ELR (cell line): ENCODE measurements at regions not wholly inside any gene's neighbourhood (a gene's known extent, or its start where the extent isn't known, plus 50 kb on each side); places are given as distances from the start of the nearest gene placed in this dataset.
A peak's percentile ranks its signal among the peaks of the same experiment; 100 is the strongest.

Source experiments
- DNase-seq: peaks from one replicate; pipeline ENCODE4 v3.0.0-alpha.2; 2015; ENCODE audit warnings: low read depth

DNA sequence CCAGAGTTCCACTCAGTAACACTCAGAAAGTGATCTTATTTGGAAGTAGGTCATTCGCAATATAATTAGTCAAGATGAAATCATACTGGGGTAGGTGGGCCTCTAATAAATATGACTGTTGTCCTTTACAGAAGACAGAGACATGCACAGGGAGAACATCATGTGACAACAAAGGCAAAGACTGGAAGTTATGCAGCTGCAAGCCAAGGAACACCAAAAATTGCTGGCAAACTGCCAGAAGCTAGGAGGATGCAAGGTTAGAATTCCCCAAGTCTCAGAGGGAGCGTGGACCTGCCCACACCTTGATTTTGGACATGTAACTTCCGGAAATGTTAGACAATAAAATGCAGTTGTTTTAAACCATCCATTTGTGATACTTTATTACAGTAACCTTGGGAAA is 471.5 kb upstream of the AGTR1 start:
- DNase-seq, result no peak

DNA sequence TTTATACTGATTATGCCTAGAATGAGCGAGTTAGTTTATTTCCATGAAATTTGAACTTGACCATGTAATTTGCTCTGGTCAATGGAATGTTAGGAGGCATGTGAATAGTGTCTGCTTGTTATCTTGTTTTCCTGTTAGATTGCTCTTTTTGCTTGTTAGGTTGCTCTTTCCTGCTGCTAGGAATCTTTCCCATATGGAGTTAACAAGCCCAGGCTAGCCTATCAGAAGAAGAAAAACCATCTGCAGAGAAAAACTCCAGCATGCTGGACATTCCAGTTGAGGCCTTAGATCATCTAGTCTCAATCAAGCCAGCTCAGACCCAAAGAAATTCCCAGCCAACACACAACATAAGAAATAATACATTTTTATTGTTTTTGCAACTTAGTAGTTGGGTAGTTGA is 470.2 kb upstream of the AGTR1 start:
- no peak for DNase-seq

DNA sequence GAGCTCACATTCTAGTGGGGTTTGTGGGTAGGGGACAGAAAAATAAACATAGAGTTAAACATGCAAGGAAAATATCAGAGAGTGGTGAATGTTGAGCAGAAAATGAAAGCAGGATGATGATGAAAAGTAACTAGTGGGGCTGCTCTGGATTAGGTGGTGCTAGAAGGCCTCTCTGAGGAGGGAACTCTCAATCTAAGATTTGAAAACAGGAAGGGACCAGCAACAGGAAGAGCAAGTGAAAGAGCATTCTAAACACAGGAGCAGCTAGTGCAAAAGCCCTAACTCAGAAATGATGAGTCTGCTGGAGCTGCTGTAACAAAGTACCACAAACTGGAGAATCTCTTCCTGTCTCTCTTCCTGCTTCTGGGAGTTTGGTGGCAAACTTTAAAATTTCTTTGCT is 468.6 kb upstream of the AGTR1 start:
- DNase-seq, result peak; percentile 10

DNA sequence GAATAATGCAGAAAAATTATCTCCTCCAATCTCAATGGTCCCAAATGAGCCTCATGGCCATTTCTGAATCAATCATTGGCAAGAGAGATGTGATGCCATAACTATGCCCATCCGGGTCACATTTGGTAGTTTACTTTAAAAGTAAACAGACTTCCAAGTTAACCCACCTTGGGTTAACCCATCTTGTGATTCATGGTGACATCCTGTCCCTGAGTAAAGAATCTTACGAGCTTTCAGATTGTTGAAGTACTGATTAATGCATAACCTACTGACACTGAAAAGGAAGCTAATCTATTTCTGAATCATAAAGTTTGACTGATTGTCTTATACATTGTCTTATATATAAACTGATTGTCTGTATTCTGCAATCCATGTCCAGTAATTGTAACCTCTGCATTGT is 467.2 kb upstream of the AGTR1 start:
- peak; percentile 77 for DNase-seq

DNA sequence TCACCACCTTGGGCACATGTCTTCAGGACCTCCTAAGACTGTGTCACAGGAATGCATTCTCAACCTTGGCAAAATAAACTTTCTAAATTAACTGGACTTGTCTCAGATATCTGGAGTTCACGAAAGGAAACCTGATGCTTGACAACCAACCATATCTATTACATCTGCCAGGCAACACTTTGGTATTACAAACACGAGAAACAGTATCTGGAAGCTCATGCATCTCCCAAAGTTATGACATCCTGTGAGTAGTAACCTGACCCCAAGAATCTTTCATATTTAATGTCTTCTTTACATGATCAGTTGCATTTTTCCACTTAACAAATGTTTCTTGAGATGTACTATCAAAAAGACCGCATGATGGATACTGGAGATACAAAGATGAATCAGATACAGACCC is 465.3 kb upstream of the AGTR1 start:
- DNase-seq, result peak; percentile 11

DNA sequence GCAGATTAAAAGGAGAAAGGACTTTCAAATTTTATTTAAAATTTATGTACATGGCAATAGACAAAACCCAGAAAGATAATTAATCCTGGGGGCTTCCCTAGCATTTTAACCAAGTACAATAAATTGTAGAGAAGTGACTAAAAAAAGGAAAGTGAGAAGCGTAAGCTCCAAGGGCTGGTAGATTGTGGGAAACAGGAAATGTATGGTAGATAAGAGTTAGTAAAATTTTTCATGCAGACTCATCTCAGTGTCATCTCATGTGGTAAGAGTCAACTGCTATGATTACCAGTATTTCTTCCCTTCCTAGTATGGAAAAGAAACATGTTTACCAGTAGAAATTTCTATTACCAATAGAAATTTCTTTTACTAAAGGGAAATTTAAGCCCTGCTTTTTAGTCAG is 464.3 kb upstream of the AGTR1 start:
- DNase-seq, result peak; percentile 85

DNA sequence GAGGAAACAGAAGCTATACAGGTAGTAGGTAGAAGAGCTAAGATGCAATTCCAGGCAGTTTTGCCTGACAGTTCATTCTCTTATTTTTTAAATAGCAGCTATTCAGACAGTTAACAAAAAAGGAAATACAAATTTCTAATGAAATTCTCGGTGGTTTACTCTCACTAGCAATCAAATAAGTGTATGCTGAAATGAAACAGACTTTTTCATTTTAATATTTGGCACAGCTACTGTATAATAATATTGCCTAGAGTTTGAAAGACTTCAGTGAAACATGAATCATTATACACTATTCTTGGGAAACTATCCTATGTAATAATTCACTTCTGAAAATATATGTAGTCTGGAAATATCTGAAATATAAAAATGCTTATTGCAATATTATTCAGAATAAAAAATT is 463.2 kb upstream of the AGTR1 start:
- no peak for DNase-seq

DNA sequence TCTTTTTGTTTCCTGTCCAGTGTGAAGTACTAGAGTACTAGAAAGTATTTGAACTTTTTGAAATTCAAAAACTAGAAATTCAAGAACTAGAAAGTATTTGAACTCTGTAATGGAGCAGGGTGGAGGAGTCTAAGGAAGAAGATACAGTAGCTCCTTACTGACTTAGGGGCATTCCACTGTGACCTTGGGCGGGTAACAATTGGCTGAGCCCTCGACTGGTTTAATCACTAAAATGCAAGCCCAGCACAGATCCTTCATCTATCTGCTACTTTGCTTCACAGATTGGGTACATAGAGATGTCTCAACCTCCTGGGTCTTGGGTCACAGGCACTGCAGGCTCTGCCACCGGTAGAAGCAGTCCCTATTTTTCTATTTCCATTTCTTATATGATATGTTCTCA is 462.1 kb upstream of the AGTR1 start:
- DNase-seq, result no peak

DNA sequence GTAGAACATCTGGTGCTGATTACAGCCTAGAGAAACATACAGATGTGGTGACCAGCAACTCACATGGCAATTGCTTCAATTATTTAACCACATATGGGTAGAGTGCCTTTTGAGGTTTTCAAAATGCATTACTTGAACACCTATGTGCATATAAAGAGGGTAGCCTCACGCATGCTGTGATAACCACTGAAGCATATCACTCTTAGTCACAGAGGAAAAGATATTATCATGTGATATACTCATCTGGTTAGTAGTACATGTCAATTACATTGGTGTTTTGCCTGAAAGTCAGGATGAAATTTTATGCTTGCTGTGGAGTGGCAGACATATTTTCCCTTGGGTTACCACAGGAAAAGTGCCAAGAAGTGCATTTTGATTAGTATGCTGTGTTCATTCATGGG is 459.3 kb upstream of the AGTR1 start:
- DNase-seq, result peak; percentile 24

DNA sequence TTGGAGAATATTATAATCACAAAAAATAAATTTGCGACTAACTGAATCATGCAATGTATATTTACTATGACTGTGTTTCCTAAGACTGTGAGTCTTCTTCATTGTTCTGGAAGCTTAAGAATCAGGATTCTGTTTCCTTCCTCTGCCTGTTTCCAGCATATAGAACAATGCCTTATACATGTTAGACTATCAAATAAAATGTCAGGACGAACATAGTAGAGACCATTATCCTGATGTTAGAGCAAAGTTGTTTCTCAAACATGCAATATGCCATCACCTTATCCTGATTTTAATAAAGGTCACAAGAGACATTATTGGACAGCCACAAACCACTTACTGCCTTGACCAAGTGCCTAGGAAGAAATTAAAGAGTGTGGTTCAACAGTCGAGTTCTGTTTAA is 457.4 kb upstream of the AGTR1 start:
- no peak for DNase-seq

DNA sequence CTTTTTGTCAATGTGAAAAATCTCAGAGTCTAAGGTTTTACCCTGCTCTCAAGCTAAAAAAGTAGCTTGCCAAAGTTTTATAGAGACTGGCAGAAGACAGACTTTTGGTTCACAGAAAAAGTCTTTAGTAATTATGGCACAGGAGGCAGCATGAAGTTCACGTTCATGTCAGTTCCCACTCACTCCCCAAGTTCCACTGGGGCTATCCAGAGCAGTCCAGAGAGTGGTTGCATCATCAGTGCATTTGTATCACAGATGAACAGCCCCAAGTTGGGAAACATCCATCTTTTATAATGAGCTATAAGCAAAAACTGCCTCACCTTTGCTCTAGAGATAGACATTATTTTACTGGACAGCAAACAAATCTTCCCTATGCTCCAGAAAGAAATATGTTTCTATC is 454.1 kb upstream of the AGTR1 start:
- no peak for DNase-seq

DNA sequence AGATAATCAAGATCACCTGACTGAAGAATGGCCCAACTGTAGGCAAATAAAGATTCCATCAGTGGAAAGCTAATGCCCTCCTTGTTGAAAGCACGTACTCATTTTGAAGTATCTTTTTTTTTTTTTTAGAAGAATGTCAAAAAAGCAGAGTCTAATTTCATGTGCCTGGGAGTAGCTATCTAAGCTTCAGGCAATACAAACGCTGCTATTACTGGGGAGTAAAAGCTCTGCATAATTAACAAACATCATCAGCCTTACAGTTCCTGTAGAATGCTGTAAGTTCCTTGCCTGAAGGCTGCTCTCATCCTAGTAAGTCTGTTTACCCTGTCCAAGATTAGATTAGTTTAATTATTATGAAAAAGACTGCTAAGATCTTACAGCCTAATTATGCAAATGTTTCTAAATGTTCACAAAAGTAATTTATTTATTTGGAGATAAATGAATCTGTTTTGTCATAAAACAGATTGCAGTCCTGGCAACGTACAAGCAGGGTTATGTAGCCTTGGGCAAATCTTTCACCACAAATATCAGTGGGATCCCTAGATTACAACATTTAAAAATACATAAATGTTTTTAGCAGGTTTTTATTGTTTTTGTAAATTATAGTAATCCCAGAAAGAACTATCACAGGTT is 451.3 kb upstream of the AGTR1 start:
- no peak for DNase-seq

DNA sequence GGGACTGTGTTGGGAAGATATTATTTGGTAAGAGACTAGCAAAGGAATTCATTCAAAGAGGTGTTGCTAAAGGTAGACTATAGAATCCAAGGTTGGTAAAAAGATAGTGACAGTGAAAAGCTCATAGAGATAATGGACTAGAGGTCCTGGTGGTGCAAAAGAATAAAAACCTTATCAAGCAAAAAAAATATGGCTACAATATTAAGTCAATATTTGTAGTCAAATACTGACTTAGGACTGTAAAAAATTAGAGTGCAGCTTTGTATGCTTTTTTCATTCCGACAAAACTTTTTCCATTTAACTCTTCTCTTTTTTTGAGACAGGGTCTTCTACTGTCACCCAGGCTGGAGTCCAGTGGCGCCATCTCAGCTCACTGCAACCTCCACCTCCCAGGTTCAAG is 444.0 kb upstream of the AGTR1 start:
- no peak for DNase-seq

DNA sequence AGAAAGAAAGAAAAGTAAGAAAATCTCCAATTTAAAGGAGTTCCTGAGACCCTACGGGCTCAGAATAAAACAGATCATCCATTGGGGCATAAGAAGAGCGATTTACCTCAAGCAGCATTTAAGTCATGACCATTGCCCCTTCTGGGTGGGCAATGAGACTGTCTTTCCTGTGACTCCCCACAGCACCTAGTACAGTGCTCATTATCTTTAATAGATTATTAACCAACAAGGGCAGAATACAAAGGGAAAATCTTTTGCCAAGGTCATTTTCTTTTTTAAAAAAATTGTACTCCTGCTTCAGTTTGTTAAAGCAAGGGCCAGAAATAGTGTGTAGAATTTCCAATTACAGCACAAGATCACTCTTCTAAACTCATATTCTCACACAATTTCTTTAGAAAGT is 443.3 kb upstream of the AGTR1 start:
- no peak for DNase-seq

DNA sequence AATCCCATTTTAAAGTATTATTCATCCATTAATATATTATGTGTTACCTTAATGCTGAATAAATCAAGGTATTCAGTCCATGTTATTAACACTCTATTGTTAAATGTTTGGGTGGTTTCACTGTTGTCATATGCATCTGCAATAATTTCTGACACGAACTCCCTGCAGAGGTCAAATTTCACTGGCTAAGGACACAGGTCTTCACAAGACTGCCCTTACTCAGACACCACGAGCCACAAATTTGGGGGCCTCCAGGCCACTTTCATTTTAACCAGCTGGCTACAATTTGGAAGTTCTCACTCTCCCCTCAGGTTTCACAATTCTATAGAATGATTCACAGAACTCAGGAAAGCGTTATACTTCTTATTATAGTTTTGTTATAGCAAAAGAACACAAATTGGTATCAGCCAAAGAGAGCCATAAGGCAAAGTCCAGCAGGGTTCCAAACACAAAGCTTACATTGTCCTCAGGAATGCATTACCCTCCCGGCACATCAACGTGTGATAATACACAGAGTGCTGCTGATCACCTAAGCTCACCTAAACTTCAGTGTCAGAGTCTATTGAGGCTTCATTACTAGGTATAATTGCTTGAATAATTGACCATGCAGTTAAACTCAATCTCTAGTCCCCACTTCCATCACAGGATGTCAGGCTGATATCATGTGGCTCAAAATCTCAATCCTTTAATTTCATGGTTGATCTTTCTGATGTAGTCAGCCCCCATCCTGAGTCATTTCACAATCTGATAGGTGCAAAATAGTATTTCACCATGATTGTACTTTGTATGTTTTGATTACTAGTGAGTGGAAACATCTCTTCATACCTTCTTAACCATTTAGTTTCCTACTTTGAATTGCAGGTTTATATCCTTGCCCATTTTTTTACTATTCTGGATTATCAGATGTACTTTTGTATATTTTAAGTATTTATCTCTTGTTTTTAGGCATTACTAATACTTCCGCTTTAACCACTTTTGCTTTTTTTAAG is 441.4 kb upstream of the AGTR1 start:
- no peak for DNase-seq

DNA sequence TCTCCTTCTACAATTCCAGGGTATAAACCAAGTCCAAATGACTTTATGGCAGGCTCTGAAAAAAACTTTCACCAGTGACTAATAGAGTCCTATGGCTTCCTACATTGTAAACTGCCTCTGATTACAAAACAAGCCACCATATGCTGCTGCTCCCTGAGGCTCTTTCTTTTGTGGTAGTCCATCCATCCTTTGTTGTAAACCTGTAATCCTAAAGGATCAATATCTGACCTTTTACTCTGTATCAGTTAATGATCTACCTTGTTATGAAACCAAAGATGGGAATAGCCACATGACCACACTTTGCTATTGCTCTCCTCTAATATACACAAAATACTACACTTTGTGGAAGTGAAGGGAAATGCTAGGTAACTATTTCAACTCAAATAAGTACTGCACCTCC is 434.7 kb upstream of the AGTR1 start:
- no peak for DNase-seq

DNA sequence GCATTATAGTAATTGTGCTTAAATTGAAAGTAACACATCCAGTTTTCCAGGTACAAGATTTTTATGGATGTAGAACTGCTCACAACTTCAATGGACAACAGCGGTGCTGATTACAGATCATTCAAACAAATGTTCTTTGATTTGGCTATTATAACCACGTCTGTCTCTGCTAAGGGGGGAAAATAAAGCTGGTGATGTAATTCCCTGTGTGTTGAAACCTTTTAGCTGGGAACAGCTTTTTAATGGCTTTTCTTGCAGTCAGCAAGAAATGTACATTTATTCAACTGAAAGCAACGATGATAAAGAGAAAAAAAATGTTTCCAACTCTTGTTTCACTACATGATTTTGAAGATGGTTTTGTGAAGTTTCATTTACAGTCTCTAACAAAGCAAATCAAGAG is 431.9 kb upstream of the AGTR1 start:
- DNase-seq, result no peak

DNA sequence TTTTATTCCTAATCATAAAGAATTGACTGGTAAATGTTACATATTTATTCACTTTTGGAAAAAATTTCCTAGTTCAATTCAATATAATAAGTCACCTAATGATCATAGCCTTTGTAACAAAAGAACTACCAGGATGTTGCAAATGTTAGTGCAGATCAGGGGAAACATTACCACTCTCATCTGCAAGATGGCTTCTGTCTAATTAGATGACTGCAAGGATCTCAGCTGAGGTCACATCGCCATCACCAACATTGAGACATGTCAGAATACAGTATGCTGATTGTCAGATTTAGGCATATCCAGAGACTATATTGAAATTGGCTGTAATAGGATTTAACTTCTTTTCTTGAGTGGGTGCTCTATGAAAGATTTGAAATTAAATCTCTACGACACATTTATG is 431.4 kb upstream of the AGTR1 start:
- DNase-seq, result no peak

DNA sequence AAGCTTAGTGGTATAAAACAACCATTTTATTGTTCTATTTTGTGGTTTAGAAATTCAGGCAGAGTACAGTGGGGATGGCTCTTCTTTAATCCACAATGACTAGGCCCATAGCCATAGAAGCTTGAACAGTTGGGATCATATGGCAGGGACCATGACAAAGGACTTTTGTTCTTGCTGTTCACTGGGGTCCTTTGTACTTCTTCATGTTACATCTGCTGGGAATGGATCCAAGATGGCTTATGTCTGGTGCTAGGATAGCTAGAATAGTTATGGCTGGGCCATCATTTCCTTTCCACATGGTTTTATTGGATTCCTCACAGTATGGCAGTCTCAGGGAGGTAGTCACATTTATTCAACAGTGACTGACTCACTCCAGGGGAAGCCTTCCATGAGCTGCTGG is 427.9 kb upstream of the AGTR1 start:
- DNase-seq, result peak; percentile 39

DNA sequence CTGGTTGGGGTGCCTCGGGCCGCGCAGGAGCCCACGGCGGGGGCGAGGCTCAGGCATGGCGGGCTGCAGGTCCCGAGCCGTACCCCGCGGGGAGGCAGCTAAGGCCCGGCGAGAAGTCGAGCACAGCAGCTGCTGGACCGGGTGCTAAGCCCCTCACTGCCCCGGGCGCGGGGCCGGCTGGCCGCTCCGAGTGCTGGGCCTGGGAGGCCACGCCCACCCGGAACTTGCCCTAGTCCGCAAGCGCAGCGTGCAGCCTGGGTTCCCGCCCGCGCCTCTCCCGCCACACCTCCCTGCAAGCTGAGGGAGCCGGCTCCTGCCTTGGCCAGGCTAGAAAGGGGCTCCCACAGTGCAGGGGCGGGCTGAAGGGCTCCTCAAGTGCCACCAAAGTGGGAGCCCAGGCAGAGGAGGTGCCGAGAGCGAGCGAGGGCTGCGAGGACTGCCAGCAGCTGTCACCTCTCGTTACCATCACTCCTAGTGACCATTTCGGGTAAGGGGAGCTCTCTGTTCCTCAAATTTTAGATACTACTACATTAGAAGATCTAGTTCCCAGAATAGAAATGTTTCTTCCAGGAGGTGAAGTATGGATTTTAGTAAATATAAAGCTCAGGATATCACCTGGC is 417.0 kb upstream of the AGTR1 start:
- DNase-seq, result no peak

DNA sequence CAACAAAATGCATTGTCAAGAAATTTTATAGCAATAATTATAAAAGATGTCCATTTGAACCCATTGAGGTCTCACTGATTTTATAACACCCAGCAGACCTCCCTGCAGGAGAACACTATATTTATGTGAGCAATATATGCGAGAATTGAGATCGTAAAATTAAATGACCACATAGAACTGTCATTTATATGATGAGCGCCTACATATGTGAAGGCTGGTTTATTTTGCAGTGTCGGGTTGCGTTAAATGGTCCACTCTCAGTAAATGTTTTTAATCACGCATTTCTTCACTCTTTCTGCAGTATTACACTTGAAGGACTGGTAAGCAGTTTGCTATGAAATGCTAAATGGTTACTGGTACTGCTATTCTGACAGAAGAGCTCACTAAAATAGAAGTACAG is 408.5 kb upstream of the AGTR1 start:
- no peak for DNase-seq

DNA sequence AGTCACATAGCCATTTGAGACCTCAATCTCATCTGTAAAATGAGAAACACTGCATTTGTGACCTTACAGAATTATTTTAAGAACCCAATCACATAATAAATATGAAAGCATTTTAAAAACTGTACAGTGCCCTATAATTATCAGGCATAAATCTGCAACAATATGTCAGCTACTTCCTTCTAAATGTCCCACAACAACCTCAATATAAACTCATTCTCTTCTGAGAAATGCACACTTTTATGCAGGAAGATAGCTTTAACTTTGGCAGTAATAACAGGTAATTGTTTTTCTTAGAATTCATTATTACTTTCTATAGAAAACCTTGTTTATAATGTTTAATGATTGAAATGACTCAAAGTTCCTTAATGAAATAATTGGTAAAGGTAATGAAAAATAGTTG is 400.7 kb upstream of the AGTR1 start:
- no peak for DNase-seq

DNA sequence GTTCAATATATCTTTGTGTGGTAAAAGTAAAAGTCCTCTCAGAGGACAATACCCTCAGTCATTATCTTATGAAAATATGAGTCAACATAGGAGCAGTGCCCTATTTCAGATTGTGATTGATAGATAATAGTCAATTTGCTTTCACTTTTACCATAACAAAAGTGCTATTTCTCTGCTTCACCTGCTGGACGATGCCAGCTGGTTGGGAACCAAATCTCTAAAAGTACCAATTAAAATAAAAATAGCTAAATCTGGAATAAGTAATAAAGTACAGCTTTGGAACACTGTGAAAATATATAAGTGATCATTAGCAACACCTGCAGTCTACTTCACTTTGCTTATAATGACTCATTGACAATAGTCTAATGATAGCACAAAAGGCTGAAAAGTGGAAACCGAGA is 390.3 kb upstream of the AGTR1 start:
- DNase-seq, result no peak
